ENCODE measurements at regions not wholly inside any gene's neighbourhood (a gene's known extent, or its start where the extent isn't known, plus 50 kb on each side); places are given as distances from the start of the nearest gene placed in this dataset.

DNA sequence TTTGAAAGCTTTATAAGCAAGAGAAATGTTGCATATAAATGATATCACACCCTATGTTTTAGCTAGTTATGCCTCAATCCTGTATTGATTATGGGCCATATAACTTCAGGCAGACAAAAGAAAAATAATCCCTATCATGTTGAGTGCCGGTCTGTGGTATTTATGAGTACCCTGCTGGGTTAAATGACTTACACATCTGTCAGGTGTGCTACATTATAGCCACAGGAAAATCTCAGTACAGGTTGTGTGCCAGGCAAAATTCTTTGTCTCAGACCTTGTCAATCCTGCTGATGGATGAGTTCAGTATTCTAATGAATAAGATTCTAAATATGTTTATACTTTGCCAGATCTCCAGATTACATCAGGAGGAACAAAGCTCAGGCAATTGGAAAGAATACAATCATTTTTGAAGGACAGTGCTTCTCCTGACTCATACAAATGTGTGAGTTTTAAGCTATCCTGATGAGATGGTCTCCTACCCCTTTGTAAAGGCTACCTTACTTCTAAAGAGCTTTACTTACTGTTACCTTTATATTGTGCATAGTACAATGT lies 109.8 kb upstream of the FOXG1 start:
- no peak for DNase-seq

DNA sequence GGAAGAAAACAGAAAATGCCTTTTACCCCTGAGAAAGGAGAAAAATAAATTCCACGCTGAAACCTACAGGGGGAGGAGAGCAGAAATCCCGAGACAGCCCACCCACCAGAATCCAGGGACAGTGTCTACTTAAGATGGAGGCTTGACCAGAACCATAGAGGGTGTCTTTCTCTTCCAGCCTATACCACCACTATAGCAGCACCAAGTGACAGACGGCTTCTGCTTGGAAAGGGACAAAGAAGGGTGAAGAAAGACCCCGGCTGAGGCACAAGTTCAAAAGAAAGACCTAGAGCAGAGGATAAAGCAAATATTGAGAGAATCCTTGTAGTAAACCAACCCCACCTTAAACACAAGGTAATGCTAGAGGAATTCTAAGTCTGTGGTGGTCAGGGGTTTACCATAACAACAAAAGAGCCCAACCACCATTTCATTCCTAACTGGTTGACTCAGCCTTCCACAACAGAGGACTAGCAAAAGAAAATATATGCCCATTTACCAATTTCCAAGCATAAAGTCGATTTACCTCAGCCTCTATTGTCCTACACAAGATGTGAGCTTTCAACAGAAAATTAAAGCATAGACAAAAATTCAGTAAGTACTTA lies 105.3 kb upstream of the FOXG1 start:
- no peak for DNase-seq

DNA sequence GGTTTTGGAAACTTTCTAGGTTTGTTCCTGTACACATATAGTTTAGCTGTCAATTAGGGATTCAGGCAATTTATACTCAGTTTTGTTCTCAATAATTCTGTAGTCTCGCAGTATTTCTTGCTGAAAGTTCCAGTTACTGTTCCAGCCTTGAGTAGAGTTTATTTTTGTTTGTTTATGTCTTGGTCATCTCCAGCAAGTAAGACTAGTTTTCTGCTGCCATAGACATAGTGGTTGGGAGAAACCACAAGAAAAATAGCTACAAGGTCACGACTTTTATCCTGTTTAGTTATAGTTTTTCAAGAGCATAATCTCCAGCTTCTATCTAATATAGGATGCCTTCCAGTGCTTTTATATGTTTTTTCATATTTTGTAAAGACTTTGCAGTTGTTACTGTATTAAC lies 99.6 kb upstream of the FOXG1 start:
- no peak for DNase-seq

DNA sequence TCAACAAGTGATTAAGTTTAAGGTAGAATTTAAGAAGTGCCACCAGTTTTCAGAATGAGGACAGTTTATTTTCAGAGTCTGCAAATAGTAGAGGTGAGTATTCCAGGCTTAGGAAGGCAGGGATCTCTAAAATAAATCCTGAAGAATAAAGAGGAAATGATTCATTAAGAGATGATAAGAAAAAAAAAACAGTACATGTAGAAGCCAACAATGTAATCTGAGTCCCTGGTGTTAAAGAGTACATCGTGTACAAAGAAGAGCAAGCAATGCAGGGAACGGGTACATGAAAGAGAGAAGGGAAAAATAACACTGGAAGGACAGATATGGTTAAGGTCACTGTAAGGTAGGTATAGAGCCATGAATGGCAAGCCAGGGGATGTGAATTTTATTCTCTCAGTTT lies 95.2 kb upstream of the FOXG1 start:
- DNase-seq, result no peak

DNA sequence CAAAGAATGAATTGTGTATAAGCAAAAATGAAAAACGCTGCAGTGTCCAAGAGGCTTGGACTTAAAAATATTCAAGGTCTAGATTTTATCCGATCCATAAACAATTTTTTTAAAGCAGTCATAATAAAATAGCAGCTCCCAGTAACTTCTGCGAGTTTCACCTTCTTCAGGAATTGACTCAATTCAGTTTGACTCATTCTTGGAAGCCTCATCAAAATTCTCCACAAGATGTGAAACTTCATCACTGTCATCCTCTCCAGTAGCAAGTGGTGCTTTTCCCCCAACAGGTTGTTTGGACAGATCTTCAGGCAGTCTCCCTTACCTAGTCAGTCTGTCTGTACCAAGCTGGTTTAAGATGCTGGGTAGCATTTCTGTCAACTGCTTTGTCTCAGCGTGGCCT lies 93.5 kb upstream of the FOXG1 start:
- DNase-seq, result no peak

DNA sequence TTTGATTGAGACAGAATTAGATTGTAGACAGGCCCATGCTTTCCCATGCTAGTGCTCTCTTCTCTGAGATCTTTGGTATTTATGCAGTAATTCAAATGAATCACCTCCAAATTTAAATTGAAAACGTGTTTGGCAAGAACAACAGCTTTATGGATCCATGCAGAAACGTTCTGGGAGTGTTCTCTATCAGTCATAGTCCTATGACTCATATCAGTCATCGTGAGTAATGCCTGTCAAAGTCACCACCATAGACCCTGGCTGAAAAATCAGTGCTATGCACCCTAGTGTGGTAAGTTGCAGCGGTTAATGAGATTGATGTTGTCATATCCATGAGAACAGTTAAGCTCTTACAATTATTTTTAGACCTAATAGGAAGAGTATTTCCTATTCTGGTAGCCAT lies 90.1 kb upstream of the FOXG1 start:
- no peak for DNase-seq

DNA sequence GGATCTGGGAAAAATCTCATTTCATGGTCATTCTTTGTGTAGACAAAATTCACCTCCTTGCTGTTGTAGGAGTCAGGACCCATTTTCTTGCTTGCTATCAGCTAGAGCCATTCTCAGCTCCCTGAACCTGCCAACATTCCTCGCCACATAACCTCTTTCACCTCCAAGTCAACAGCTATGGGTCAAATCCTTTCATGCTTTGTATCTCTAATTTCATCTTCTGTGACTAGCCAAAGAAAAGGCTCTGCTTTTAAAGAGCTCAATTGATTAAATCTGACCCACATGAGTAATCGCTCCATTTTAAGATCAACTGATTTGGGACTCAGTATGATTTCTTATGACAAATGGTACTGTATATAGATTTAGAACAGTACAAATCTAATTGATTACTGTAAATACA lies 89.2 kb upstream of the FOXG1 start:
- DNase-seq, result no peak

DNA sequence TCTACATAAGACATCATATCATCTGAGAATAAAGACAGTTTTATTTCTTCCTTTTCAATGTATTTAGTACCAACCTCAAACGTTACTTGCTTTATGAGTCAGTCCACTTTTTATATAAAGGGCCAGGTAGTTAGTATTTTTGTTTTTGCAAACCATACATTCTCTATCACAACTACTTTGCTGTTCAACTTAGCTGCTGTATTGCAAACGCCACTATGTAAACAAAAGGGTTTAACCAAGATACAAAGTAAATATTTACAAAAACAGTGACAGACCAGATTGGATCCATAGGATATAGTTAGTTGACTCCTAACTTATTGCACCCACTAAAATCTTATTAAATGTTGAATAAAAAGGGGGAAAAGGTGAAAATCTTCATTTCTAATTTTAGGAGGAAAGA lies 87.7 kb upstream of the FOXG1 start:
- DNase-seq, result no peak

DNA sequence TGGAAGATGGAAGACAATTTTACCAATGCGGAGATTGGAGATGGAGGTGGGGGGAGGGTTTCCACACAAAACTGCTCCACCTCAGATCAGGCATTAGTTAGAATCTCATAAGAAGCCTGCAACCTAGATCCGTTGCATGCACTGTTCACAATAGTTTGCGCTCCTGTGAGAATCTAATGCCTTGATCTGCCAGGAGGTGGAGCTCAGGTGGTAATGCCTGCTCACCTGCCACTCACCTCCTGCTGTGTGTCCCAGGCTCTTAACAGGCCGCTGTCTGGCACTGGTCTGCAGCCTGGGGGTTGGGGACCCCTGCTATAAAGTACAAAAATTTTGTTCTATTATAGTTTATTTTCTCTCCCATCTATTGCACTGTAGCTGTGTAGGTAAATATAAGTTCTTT lies 84.9 kb upstream of the FOXG1 start:
- no peak for DNase-seq

DNA sequence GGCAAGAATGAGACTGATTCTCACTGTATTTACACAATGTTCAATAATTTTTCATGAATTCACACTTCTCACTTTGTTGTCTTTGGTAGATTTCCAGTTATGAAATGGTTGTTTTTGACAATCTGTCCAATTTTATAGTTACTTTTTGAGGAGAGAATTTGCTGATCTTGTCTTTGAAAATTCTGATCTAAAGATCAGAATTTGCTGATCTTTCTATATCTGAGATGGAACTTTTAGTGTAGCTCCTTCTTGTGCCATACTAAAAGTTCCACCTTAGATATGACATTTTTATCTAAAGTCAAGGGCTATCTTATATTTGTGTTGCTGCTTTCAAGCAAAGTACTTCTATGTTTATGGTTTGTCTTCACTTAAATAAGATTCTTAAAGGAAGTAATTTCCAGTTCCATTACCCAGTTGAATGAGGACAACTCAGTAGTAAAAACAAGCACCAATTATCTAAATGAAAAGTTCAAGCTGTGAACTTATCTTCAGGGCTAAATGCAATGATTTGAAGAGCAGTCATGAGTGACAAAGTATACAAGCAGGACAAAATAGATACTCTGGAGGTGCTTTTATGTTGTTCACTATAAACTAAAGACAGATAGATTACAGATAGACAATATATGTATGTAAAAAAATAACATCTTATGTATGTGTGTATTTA lies 76.4 kb upstream of the FOXG1 start:
- no peak for DNase-seq

DNA sequence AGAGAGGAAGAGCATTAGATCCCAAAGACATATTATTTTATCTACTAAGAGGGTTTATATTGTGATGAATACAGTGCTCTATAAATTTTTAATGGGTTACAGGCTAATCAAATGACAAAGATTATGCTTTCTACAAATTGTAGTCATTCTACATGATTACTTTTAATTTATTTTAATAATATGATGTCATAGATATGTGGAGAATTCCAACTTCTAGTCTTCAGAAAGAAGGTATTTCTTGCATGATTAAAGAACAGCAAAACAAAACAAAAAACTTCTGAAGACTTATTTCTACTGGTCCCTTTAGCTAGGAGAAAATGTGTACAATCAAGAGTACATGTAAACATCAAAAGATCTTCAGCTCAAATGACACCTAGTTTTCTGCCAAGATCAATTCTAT lies 71.5 kb upstream of the FOXG1 start:
- DNase-seq, result no peak

DNA sequence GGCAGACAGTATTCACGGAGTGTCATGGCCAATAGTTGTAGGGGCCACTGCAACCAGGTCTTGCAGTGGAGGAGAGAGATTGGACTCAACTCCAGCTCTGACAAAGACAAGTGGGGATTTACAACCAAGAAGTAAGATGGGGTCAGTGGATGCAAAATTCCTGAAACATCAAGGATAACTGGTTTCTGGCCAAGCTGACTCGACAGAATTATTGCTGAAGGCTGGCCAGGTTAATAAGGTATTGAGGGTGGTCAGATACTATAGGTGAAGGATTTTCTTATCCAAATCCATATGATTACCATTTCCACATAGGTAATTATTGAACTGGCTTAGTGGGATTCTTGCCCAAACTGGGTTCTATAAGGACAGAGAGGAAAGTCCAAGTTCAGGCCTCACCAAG lies 64.9 kb upstream of the FOXG1 start:
- no peak for DNase-seq

DNA sequence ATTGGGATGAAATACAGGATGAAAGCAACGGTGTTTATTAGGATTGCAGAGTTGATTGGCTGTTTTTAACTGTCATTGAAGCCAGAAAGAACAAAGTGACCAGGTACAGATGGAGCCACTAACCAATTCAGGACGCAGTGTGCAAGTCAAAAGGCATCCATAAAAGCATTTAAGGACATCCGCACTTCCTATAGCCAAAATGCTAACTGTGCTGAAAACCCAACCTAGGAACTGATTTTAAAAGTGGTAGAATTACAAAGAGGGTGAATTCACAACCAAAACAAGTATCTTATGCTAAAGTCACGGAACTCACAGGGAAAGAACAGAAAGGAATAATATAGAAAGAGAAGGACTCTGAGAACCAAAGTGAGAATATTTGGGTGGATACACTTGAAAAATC lies 63.1 kb upstream of the FOXG1 start:
- DNase-seq, result no peak

DNA sequence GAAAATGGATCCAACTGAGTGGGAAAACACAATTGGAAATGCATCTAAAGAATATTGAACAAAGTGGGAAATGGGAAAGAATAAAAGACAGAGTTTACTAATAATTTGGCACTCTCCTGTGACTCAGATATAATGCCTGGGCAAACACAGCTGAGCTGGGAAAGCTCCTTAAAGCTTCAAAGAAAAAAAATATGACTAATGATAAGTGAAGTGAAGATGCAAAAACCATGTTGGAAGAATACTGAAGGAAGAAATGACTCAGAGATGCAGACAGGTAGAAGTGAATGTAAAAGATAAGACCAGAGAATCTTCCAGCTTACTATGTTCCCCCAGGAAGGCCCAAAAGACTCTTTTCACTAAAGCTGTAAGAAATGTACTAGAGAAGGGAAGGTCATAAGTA lies 62.4 kb upstream of the FOXG1 start:
- no peak for DNase-seq

DNA sequence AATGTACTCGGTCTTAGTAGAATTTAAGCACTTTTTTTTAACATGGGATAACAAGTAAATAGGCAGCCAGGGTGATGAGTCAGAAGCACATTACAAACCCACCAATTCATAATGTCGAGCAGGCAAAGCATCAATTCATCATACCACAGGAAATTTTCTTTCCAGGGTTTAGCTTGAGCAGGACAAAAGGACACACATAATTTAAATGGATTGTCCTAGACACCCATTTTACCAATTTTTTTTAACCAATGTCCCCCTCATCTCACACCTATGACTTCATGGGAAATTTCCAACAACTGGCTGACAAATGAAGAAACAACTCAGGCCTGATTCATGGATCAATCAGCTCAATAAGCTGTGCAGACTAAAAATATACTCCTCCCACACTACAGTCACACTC lies 58.8 kb upstream of the FOXG1 start:
- DNase-seq, result peak in 1 of 58 donors; percentile 22

DNA sequence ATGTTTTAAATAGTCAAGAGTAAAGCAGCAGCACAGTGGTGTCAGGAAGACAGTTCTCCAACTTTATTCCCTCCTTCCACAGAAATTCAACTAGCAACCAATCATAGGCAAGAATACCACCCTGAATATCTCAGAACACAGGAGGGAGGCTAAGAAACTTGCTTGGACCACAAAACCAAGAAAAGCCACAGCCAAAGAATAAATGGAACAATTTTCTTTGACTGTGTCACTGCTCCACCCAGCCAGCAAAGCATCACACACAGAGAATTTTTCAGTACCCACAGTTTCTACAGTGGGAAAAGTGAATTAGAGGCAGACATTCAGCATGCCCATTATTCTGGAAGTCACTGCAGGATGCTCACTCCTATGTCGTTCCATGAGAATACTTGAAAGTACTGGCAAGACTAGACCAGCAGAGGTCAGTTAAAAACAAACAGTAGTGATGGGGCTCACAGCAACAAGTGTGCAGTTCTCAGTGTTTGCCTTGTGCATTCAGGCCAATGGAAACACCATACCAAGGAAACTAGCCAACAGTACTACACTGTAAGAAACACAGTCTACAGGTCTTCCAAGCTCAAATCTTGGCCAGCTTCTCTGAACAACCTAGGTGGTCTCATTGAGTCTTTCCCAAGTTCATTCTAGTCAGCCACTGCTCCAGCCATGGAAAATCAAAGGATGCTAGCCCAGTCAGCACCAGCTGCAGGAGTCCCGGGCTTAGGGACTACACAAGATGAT lies 56.8 kb upstream of the FOXG1 start:
- no peak for DNase-seq

Data from anterior cingulate cortex (tissue), 58 donors.